HG03442 (cell line): ENCODE measurements at regions not wholly inside any gene's neighbourhood (a gene's known extent, or its start where the extent isn't known, plus 50 kb on each side); places are given as distances from the start of the nearest gene placed in this dataset.

ENCODE experiments used
- ATAC-seq: cut with Tn5 transposase; IDR thresholded peaks from one replicate; pipeline ENCODE4 v1.9.1; 2021; ENCODE audit warnings: mild to moderate bottlenecking, moderate library complexity; ENCODE audit not compliant: unreplicated experiment

DNA sequence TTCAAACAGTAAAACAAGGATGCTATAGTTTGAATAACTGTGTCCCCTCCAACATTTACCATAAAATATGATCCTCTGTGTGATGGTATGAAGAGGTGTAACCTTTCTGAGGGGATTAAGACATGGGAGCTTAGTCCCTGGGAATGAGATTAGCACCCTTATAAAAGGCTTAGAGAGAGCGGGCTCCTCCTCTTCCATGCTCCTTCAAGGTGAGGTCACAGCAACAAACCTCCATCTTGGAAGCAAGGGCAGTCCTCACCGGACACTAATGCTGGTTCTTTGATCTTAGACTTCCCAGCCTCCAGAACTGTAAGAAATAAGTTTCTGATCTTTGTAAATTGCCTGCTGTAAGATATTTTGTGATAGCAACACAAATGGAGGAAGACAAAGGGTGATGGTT, 700.3 kb downstream of the TMEM182 start:
- no peak for ATAC-seq

DNA sequence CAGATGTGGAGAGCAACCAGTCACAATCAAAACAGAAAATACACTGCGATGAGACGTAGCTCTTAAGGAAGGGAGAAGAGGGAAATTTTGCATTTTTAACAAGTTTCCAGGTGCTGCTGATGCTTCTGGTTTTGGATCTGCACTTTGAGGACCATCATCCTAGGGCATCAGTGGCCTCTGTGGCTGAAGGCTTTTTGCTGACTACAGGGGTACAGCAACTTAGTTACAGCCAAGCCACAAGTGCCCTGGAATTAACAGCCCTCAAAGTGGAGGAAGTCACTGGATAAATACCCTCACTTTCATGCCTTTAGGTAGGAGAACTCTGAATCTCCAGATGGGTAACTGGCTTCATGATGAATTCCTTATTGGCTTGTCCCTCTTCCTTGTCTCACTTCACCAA, 700.9 kb downstream of the TMEM182 start:
- ATAC-seq = no peak

DNA sequence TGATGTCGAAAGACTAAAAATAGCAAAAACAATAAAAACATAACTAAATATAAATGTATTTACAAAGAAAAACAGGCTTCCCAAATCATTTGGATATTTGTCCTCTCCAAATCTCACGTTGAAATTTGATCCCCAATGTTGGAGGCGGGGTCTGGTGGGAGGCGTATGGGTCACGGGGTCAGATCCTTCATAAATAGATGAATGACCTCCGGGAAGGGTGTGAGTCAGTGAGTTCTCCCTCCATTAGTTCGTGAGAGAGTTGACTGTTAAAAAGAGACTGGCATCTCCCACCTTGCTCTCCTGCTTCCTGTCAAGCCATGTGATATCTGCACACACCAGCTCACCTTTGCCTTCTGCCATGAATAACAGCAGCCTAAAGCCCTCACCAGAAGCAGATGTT, 703.0 kb downstream of the TMEM182 start:
- no peak for ATAC-seq

DNA sequence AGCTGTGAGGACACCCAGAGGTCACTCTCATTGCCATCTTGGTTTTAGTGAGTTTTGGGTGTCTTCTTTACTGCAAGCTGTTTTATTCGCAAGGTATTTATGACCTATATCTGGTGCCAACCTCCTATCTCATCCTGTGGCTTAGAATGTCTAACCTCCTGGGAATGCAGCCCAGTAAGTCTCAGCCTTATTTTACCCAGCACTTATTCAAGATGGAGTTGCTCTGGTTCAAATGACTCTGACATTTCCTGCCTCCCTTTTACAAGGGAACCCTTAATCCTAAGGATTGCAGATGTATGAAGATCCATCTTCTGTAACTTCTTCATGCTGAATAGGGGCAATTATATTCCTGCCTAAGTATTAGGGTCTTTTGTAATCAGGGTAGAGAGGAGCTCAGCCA, 708.0 kb downstream of the TMEM182 start:
- ATAC-seq = no peak

DNA sequence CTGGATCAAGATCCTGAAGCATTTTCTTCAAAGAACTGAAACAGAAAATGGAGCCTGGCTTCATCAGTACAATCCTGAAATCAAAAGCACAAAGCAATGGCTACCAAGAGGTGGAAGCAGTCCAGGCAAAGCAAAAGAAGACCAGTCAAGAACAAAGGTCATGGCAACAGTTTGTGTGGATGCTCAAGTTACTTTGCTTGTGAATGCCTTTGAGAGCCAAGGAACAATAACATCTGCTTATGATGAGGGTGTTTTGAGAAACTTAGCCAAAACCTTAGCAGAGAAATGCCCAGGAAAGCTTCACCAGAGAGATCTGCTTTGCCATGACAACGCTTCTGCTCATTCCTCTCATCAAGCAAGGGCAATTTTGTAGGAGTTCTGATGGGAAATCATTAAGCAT, 723.1 kb downstream of the TMEM182 start:
- ATAC-seq = no peak

DNA sequence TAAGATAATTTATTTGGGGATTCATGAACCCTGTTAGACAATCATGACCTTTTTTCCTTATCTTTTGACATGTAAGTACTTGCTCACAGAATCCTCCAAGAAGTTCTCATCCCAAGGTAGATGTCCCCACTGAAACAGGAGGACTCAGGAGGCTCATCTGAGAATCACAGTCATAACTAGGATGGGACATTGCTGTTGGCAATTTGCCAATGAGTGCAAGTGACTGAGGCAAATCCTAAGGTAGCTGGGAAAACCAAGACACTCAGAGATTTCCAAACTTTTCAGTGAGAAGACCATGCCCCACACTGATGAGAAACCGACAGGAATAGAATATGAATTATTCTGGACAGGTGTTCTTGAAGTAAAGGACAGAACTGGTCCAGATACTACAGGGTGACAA, 735.0 kb downstream of the TMEM182 start:
- no peak for ATAC-seq

DNA sequence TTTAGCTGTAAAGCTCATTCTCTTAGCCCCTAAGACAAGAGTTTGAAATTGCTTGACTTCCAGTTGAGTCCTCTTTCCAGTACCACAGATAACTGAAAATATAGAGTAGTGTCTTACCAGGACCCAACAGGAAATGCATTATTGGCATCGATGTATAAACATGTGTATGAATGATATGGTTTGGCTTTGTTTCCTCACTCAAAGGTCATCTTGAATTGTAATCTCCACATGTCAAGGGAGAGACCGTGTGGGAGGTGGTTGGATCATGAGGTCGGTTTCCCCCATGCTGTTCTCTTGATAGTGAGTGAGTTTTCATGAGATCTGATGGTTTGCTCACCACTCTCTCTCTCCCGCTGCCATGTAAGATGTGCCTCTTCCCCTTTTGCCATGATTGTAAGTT, 745.0 kb downstream of the TMEM182 start:
- no peak for ATAC-seq

DNA sequence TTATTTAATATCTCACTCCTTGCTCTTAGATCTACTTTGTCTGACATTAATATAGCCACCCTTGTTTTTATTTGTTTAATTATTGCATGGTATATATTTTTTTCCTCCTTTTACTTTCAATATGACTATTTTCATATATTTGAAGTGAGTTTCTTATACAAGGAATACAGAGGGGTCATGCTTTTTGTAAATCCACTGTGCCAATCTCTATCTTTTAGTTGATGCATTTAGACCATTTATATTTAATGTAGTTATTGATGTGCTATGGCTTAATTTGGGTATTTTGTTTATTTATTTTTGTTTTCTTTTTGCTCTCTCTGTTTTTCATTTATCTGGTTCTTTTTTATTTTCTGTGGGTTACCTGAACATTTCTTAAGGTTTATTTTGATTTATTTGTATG, 750.6 kb downstream of the TMEM182 start:
- ATAC-seq = no peak

DNA sequence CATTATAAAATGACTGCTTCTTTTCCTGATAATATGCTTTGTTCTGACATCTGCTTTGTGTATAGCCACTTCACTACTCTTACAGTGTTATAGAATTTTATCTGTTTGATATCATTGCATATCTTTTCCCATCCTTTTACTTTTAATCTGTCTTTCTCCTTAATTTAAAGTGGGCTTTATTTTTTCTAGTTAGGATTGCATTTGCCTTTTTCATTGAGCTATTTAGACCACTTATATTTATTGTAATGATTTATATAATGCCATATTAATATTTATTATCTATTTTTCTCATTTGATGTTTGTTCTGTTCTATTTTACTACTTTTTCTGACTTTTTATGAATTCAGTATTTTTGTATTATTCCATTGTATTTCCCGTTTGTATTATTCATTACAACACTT, 758.7 kb downstream of the TMEM182 start:
- no peak for ATAC-seq

DNA sequence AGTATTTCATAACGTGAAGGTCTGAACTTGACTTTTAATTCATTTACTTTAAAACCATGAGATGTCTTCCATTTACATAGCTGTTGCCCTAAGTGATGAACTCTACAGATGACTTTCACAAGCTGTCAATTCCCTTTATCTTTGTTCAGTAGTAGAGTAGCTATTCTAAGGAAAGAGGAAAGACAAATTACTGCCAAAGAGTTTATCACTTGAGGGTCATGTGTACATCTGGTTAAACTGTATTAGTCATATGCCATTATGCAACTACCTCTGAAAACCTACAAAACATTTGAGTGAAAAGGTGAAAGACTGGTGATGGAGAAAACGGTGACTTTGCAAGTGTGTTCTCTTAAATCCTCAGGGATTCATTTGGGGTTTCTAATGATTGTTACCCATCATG, 763.9 kb downstream of the TMEM182 start:
- ATAC-seq = no peak

DNA sequence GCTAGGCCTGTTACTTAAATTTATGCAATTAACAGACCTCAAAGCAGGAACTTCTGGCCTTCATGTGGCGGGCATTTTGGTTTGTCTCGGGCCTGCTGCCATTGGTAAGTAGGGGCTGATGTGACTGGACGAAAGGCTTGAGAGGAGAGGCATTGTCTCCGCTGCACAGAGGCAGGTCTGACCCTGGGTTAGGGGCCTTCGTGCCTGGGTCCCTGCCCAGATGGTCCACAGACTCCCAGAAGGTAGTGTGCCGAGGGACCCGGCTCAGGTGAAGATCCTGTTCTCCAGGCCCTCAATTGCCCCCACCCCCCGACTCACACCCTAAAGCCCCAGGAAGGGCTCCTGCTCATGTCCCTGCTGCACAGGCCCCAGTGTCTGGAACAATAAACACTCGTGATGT, 764.9 kb downstream of the TMEM182 start:
- ATAC-seq = no peak

DNA sequence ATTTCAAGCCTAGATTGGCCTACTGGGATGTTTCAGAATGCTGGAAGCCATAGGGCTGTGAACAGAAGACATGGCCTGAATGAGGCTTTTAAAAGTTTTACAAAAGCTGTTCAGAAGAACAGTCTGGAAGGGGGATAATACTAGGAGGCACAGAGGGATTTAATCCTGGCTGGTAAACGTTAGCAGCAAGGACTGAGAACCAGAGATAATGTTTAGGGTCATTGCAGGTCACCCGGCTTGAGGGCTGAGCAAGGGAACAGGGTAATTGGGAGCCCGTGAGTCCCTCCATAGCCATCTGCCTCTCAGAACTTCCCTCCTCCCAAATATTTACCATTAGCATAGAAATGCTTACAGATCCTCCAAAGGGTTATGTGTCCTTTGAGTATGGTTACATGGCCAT, 765.4 kb downstream of the TMEM182 start:
- ATAC-seq = no peak

DNA sequence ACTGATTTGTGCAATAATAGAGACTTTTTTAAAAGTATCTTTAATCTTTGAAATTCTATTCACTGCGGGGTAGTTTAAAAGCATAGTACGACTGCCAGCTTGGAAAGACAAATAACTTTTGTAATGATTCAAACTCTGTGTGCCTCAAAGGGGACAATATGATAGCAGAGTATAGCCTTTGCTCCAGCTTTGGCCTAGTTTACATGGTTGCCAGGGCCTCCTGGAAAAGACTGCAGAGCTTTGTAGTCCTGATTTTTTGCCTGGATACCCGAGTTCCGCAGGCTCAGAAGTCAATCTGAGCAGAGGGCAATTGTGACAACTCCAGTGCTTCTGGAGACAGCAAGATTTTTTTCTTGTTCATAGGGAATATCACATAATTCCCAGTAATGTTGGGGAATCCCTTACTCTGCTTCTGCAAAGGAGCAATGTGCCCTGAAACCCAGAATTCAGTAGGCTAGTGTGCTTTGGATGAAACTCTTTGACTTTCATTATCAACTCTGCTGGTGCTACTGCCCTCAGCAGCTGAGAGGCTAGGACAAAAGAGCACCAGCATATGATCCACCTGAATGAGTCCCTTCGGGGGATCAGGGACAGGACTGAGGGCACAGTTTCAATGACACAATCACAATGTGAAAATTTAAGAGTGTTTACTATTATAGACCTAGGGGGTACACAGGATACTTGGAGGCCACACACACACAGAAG, 768.1 kb downstream of the TMEM182 start:
- no peak for ATAC-seq

DNA sequence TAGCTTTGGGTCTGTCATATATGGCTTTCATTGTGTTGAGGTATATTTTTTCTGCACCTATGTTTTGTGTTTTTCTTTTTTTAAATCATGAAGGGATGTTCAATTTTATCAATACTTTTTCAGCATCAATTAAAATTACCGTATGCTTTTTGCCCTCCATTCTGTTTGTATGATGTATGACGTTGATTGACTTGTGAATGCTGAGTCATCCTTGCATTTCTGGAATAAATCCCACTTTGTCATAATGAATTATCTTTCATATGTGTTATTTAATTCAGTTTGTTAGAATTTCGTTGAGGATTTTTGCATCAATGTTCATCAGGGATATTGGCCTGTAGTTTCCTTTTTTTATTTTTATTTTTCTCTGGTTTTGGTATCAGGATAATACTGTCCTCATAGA, 790.9 kb downstream of the TMEM182 start:
- no peak for ATAC-seq

DNA sequence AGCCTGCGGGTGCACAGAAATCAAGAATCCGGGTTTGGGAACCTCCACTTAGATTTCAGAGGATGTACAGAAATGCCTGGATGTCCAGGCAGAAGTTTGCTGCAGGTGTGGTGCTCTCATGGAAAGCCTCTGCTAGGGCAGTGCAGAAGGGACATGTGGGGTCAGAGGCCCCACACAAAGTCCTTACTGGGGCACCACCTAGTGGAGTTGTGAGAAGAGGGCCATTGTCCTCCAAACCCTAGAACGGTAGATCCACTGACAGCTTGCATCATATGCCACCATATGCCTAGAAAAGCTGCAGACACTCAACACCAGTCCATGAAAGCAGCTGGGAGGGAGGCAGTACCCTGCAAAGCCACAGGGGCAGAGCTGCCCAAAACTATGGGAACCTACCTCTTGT, 833.0 kb downstream of the TMEM182 start:
- no peak for ATAC-seq

DNA sequence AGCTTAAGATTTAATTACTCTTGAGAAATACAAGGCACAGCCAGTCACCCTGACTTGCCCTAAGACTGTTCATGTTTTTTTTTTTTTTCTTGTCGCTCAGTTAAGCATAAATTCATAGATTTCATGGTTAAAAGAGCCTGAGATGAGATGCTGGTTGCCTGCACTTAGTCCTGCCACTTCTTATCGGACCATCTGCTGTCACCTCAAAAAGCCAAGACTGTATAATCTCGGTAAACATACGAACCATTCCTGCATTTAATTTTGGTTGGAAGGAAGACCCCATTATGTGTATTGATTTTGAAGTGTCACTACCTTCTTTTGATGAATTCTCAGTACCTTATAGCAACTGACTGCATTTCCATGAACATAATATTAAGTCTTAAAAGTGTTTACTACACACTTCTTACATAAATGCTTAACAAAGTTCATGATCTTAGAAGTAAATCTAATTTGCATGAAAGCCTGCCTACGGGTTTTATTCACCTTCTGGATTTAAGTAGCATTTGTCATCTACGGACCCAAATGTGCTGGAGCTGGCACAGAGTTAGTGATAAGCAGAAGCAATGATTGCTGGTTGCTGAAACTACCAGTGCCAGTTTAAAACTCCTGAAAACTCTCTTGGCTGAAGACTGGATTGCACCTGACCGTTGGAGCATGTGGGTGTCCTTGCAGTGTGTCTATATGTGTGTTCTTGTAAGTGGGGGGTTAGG, 843.4 kb downstream of the TMEM182 start:
- ATAC-seq = no peak

DNA sequence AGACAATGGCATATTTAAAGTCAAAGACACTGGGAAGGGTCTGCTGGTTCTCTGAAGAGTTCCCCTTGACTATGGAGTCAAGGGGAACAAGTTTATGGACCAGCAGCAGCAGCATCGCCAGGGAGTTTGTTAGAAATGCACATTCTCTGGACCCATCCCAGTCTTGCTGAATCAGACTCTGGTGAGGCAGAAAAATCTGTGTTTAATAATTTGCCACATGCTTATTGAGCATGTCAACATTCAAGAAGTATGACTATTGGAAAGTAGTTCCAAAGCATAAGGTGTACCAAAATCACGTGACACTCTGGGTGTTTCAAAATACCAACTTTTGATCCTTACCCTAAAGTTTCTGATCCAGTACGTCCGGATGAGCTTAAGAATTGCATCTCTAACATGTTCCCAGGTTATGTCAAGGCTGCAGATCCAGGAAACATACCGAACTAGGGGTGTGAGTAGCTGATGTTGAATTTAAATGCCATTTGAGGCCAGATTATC, 853.8 kb downstream of the TMEM182 start:
- ATAC-seq = no peak

DNA sequence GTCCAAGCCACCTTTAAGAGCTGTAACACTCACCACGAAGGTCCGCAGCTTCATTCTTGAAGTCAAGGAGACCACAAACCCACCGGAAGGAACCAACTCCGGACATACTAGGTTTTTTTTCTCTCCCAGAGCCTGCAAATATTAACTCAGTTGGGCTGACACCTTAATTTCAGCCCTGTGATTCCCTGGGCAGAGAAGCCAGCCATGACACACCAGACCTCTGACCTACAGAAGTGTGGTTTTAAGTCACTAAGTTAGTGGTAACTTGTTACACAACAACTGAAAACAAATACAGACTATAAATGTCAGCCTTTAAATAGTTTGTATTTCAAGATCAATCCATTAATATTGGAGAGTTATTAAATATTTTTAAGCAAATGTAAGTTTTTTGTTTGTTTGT, 855.1 kb downstream of the TMEM182 start:
- no peak for ATAC-seq

DNA sequence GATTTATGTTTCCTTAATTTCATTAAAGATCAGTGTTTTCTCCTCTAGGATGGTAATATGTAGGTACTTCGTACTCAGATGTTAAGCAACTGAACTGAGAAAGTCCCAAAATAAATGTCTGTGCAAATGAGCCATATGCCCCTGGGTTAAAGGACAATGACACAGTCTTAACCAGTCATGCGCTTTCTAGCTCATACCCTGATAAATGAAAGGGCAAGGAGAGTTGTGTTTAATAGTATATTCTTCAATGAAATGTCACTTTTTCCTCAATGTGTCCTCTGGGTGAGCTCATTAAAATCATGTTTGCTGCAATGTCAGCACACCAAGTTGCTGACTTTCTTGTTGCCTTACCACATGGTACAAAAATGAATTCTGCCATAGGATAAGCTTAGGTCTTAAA, 856.3 kb downstream of the TMEM182 start:
- ATAC-seq = no peak

DNA sequence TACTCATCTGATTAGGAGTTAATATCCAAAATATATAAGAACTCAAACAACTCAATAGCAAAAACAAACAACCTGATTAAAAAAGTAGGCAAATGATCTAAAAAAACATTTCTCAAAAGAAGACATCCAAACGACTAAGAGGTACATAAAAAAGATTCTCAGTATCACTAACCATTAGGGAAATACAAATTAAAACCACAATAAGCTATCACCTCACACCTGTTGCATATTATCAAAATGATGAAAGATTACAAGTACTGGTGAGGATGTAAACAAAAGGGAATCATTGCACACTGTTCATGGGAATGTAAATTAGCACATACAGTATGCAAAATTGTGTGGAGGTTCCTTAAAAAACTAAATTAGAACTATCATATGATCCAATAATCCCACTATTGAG, 865.5 kb downstream of the TMEM182 start:
- no peak for ATAC-seq

DNA sequence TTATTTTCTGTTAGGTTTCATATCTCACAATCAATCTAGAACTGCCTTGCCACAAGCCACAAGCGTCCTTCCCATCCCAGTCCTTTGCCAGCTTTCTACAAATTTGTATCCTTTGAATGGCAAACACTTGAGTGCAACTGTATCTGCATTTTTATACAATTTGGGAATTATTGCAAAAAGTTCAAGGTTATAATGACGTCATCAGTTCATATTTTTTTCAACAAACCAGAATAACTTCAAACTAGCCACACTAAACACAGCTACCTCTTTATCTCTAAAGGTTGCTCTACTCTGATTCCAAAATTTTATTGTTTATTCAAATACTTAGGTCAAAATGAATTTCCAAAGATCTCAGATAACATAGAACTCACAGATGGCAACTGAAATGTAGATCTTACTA, 877.1 kb downstream of the TMEM182 start:
- ATAC-seq = no peak

DNA sequence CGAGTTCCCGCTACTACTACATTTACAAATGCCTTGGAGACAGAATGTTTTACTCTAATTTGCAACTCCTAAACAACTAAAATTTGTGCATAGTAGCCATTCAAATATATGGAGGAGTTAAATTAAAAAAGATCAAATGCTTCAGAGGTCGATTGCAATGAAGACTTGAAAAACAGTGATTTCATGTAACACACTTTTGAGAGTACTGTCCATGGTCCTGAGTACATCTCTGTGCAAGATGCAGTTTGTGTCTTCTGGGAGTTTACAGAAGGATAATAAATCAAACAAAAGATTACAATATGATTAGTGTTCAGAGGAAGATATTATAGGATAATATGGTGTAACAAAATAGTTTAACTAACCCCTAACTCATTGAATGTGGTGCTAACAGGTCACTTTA, 894.7 kb downstream of the TMEM182 start:
- ATAC-seq = no peak

DNA sequence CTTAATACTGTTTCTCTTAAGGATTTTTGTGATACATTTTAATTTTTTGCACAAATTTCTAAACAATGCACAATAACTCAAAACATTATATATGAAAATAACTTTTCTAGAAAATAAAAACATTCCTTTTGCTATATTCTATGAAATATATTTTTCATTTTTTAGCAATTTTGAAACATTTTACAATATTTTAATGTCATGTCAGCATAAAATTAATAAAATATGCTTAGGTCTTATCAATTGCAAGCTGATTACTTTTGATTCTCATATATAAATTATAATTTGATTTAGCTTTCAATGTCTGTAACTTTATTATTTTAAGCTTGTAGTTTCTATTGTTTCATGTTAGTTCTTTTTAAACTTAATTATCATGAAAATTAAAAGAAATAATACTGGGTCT, 898.7 kb downstream of the TMEM182 start:
- ATAC-seq = no peak
